Stimulated activated CD4-positive, alpha-beta T cell treated with anti-CD3 and anti-CD28 coated beads, Interleukin-2, amount 100 ng/mL, for 24 hours (primary cell): ENCODE measurements at regions not wholly inside any gene's neighbourhood (a gene's known extent, or its start where the extent isn't known, plus 50 kb on each side); places are given as distances from the start of the nearest gene placed in this dataset.
A peak's percentile ranks its signal among the peaks of the same experiment; 100 is the strongest.

Experiments used
- DNase-seq, 2 donors: peaks; one replicate each; pipeline ENCODE4 v3.0.0-alpha.2; 2020

GRCh38 chr5:88613051-88613450, 269.9 kb downstream of the MEF2C start:
- DNase-seq = no peak

- DNase-seq = no peak
These were observed 272.4 kb downstream of the MEF2C start for GRCh38 chr5:88610586-88610985.

- DNase-seq = no peak
These were observed 275.5 kb downstream of the MEF2C start for GRCh38 chr5:88607492-88607891.

GRCh38 chr5:88606626-88607025, 276.4 kb downstream of the MEF2C start:
- DNase-seq = no peak

- DNase-seq = no peak
These were observed 276.8 kb downstream of the MEF2C start for GRCh38 chr5:88606173-88606572.

- peak; percentile 19 to 42 for DNase-seq
These were observed 280.4 kb downstream of the MEF2C start for GRCh38 chr5:88602584-88602983.

GRCh38 chr5:88594441-88594840, 288.5 kb downstream of the MEF2C start:
- no peak for DNase-seq

- DNase-seq = no peak
These were observed 294.4 kb downstream of the MEF2C start for GRCh38 chr5:88588609-88589008.

GRCh38 chr5:88583471-88583870, 299.5 kb downstream of the MEF2C start:
- no peak for DNase-seq

GRCh38 chr5:88558366-88558765, 289.7 kb upstream of the TMEM161B start:
- no peak for DNase-seq

- no peak for DNase-seq
These were observed 289.2 kb upstream of the TMEM161B start for GRCh38 chr5:88557881-88558280.

GRCh38 chr5:88557131-88557530, 288.5 kb upstream of the TMEM161B start:
- no peak for DNase-seq

GRCh38 chr5:88556406-88556805, 287.8 kb upstream of the TMEM161B start:
- no peak for DNase-seq

GRCh38 chr5:88555674-88556073, 287.0 kb upstream of the TMEM161B start:
- DNase-seq = no peak

GRCh38 chr5:88553986-88554385, 285.3 kb upstream of the TMEM161B start:
- no peak for DNase-seq

- DNase-seq = no peak
These were observed 284.7 kb upstream of the TMEM161B start for GRCh38 chr5:88553136-88553875.

GRCh38 chr5:88552426-88552825, 283.8 kb upstream of the TMEM161B start:
- DNase-seq = no peak

- no peak for DNase-seq
These were observed 283.2 kb upstream of the TMEM161B start for GRCh38 chr5:88551724-88552345.

GRCh38 chr5:88550736-88551135, 282.1 kb upstream of the TMEM161B start:
- DNase-seq = no peak

GRCh38 chr5:88548136-88548805, 279.6 kb upstream of the TMEM161B start:
- DNase-seq = no peak

GRCh38 chr5:88545338-88545737, 276.7 kb upstream of the TMEM161B start:
- DNase-seq = no peak

GRCh38 chr5:88544671-88545070, 276.0 kb upstream of the TMEM161B start:
- DNase-seq = no peak

- no peak for DNase-seq
These were observed 275.5 kb upstream of the TMEM161B start for GRCh38 chr5:88544136-88544645.

- no peak for DNase-seq
These were observed 274.1 kb upstream of the TMEM161B start for GRCh38 chr5:88542786-88543185.
